ENCODE measurements at regions not wholly inside any gene's neighbourhood (a gene's known extent, or its start where the extent isn't known, plus 50 kb on each side); places are given as distances from the start of the nearest gene placed in this dataset.
"Not testable (repeated sequence)": the region's sequence is repeated elsewhere in the genome, so short reads cannot be mapped to it uniquely, and the experiment has no call there.

DNA sequence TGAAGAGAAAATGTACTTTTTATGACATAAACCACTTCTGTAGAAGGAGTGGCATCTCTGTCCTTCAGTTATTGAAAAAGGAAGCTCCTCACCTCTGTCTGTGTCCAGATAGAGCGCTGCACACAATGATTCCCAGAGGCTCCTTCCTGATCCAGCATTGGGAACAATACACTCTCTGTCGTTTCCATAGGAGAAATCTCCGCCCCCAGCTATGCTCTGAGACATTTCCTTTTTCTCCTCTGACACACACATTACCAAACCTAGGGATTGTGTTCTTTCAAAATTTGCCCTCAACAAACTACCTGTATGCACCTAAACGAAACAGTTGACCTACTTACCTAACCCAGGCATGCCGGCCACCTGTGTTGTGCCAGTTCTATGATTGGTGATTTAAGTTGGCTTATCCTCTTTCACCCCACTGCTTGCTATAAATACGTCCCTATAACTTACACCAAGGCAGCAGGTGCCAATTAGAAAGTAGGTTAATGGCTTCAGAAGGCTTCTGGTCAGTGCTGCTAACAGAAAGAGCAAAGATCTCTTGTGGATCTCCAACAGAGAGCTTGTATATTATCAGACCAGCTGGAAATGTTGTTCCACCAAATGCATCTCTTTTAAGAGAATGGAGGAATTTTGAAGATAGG lies 140.1 kb upstream of the JCAD start:
- ATAC-seq (no peak), FAIRE-seq (no peak), DNase-seq (ENCODE audit: low read depth in 1 of 2, low spot score in 1 of 2) (no peak)
- ChIA-PET CTCF (interaction anchor here (1.6 to 2.8 kb wide), 2 partner anchors 9 to 12 kb away, joined by 3 to 12 read pairs; no protein-coding TSS in a partner anchor), POLR2A (no interaction called here)
- Histone ChIP-seq H3K4me1 (no peaks in the 10 kb centered on the region), H3K4me3 (no peak overlapping the region), H3K27ac (no peak overlapping the region), H3K9me3 (peaks cover 20% of the 10 kb centered on the region), H3K4me2 (no peak overlapping the region)
- TF ChIP-seq EHMT2 (IDR thresholded peaks at IDR 0.05; ENCODE audit: low read depth) (no peak), EP300 (IDR thresholded peaks at IDR 0.05) (no peak), GATA3 (IDR thresholded peaks at IDR 0.05; ENCODE audit: borderline replicate concordance) (no peak), MYC (IDR thresholded peaks at IDR 0.05; ENCODE audit: borderline replicate concordance, low read length) (no peak), POLR2A (IDR thresholded peaks at IDR 0.05; ENCODE audit: low read length) (no peak), RAD21 (conservative IDR thresholded peaks at IDR 0.05 in 1 of 2, IDR thresholded peaks at IDR 0.05 in 1 of 2) (no peak), RFX5 (IDR thresholded peaks at IDR 0.05) (no peak), RNF2 (IDR thresholded peaks at IDR 0.05; ENCODE audit: borderline replicate concordance, low read depth) (no peak)
- TF ChIP-seq, protein P1, sequence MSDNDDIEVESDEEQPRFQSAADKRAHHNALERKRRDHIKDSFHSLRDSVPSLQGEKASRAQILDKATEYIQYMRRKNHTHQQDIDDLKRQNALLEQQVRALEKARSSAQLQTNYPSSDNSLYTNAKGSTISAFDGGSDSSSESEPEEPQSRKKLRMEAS (IDR thresholded peaks at IDR 0.05) = no peak
- TF ChIP-seq, protein P2, sequence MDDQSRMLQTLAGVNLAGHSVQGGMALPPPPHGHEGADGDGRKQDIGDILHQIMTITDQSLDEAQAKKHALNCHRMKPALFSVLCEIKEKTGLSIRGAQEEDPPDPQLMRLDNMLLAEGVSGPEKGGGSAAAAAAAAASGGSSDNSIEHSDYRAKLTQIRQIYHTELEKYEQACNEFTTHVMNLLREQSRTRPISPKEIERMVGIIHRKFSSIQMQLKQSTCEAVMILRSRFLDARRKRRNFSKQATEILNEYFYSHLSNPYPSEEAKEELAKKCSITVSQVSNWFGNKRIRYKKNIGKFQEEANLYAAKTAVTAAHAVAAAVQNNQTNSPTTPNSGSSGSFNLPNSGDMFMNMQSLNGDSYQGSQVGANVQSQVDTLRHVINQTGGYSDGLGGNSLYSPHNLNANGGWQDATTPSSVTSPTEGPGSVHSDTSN (IDR thresholded peaks at IDR 0.05) = no peak
- TF ChIP-seq, protein P3, sequence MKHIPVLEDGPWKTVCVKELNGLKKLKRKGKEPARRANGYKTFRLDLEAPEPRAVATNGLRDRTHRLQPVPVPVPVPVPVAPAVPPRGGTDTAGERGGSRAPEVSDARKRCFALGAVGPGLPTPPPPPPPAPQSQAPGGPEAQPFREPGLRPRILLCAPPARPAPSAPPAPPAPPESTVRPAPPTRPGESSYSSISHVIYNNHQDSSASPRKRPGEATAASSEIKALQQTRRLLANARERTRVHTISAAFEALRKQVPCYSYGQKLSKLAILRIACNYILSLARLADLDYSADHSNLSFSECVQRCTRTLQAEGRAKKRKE (CRISPR knock-in tag; IDR thresholded peaks at IDR 0.05; ENCODE audit: low read depth) = no peak
- TF ChIP-seq, protein P4, sequence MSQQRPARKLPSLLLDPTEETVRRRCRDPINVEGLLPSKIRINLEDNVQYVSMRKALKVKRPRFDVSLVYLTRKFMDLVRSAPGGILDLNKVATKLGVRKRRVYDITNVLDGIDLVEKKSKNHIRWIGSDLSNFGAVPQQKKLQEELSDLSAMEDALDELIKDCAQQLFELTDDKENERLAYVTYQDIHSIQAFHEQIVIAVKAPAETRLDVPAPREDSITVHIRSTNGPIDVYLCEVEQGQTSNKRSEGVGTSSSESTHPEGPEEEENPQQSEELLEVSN (IDR thresholded peaks at IDR 0.05; ENCODE audit: borderline replicate concordance, low read depth) = no peak
- 43% methylated on average over 6 of the region's 6 CpGs for WGBS (ENCODE audit: missing lambda C conversion rate)

GRCh38 chr10:30197186-30197585 lies 137.8 kb upstream of the JCAD start:
- 28% methylated on average over 4 of the region's 4 CpGs for WGBS (ENCODE audit: missing lambda C conversion rate)
- POLR2A ChIA-PET = no interaction called here

DNA sequence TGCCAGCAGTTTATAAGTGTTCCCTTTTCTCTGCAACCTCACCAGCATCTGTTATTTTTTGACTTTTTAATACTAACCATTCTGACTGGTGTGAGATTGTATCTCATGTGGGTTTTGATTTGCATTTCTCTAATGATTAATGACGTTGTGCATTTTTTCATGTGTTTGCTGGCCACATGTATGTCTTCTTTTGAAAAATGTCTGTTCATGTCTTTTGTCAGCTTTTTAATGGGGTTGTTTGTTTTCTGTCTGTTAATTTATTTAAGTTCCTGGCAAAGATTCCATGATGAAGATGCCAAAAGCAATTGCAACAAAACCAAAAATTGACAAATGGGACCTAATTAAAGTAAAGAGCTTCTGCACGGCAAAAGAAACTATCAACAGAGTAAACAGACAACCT lies 137.2 kb upstream of the JCAD start:
- CTCF ChIA-PET; H3K9me3 ChIP-seq; FAIRE-seq; H3K4me2 ChIP-seq; H3K4me1 ChIP-seq; ATAC-seq; H3K27ac ChIP-seq; POLR2A ChIA-PET; H3K4me3 ChIP-seq; DNase-seq (ENCODE audit: low read depth in 1 of 2, low spot score in 1 of 2): not testable (repeated sequence)
- WGBS (ENCODE audit: missing lambda C conversion rate) = 40% methylated on average over 2 of the region's 2 CpGs

More at GRCh38 chr10:30197186-30197585, 137.8 kb upstream of the JCAD start:
- CTCF ChIA-PET = interaction anchor here (1.3 to 2.8 kb wide), 2 partner anchors 14 to 194 kb away, joined by 3 to 12 read pairs; no protein-coding TSS in a partner anchor
- H3K4me1 ChIP-seq = no peaks in the 10 kb centered on the region
- DNase-seq (ENCODE audit: low read depth in 1 of 2, low spot score in 1 of 2) (no peak), FAIRE-seq (no peak), ATAC-seq (no peak)
- no peak overlapping the region for H3K27ac ChIP-seq
- no peaks in the 10 kb centered on the region for H3K9me3 ChIP-seq
- no peak overlapping the region for H3K4me3 ChIP-seq
- H3K4me2 ChIP-seq = no peak overlapping the region
- TF ChIP-seq CEBPB (IDR thresholded peaks at IDR 0.05) (no peak), NR3C1 (IDR thresholded peaks at IDR 0.05) (no peak), EHF (CRISPR knock-in tag; IDR thresholded peaks at IDR 0.05) (no peak), BCL3 (IDR thresholded peaks at IDR 0.05) (no peak), RNF2 (IDR thresholded peaks at IDR 0.05; ENCODE audit: borderline replicate concordance, low read depth) (no peak), HDAC2 (IDR thresholded peaks at IDR 0.05) (no peak), HOXA7 (CRISPR knock-in tag; IDR thresholded peaks at IDR 0.05) (no peak), TP53 (CRISPR knock-in tag; IDR thresholded peaks at IDR 0.05) (no peak), RARB (CRISPR knock-in tag; IDR thresholded peaks at IDR 0.05) (no peak), BHLHE40 (IDR thresholded peaks at IDR 0.05; ENCODE audit: low read depth, low read length) (no peak), CHD4 (IDR thresholded peaks at IDR 0.05; ENCODE audit: borderline replicate concordance) (no peak), RCOR1 (IDR thresholded peaks at IDR 0.05; ENCODE audit: low read depth, low read length) (no peak)
- TF ChIP-seq, protein P4 (IDR thresholded peaks at IDR 0.05; ENCODE audit: borderline replicate concordance, low read depth) = no peak
- TF ChIP-seq, protein P5, sequence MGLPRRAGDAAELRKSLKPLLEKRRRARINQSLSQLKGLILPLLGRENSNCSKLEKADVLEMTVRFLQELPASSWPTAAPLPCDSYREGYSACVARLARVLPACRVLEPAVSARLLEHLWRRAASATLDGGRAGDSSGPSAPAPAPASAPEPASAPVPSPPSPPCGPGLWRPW (IDR thresholded peaks at IDR 0.05) = no peak
- TF ChIP-seq, protein P2 (IDR thresholded peaks at IDR 0.05) = no peak
- TF ChIP-seq, protein P3 (CRISPR knock-in tag; IDR thresholded peaks at IDR 0.05; ENCODE audit: low read depth) = no peak
